Endothelial cell of umbilical vein (primary cell): ENCODE measurements at regions not wholly inside any gene's neighbourhood (a gene's known extent, or its start where the extent isn't known, plus 50 kb on each side); places are given as distances from the start of the nearest gene placed in this dataset.

ENCODE experiments used
- BruUV-seq: library from RNA; stranded (reverse); fragments of 400-500 nt; replicated peaks from 2 replicates; lab custom pipeline; 2021; lab: Mats Ljungman, UMichigan
- CTCF ChIA-PET: fragments of 300-600, 350-600 bp; sonication (Branson Sonifier 250); formaldehyde crosslinking; loops from one replicate; lab custom pipeline; 2021; ENCODE audit warnings: antibody characterized with exemption, inconsistent platforms; lab: Charles Lee
- POLR2A ChIA-PET: fragments of 300-600, 350-600 bp; sonication (Branson Sonifier 250); formaldehyde crosslinking; loops from one replicate; lab custom pipeline; 2021; ENCODE audit warnings: antibody characterized with exemption, inconsistent platforms; lab: Charles Lee
- DNase-seq: peaks from one replicate; pipeline ENCODE4 v3.0.0-alpha.2; 2011; ENCODE audit warnings: low read depth, low spot score
- FAIRE-seq: peaks from 2 replicates; lab custom pipeline; 2011; peaks lifted over from hg19 to GRCh38; lab: Jason Lieb, UNC
- H2AFZ ChIP-seq: 2 replicates; pipeline ENCODE4 v1.6.0; 2012; ENCODE audit warnings: low read depth, low read length, control low read depth, inconsistent platforms
- H3K27ac ChIP-seq: 2 replicates; pipeline ENCODE4 v1.5.1; 2011; ENCODE audit warnings: low read depth, mild to moderate bottlenecking, control low read depth, low read length, moderate library complexity; ENCODE audit not compliant: insufficient read depth
- H3K27me3 ChIP-seq, 2 experiments: 2 replicates each; pipeline versions ENCODE4 v1.6.0 to v1.6.1; 2011; ENCODE audit warnings: low read length in 2 of 2, mixed read lengths in 1 of 2; ENCODE audit not compliant: control insufficient read depth in 2 of 2, insufficient read depth in 2 of 2
- H3K36me3 ChIP-seq, 2 experiments: 2 replicates in 1 of 2; 3 replicates in 1 of 2; pipeline ENCODE4 v1.5.1; 2011; ENCODE audit warnings: low read length in 2 of 2, mild to moderate bottlenecking in 1 of 2, moderate library complexity in 1 of 2; ENCODE audit not compliant: control insufficient read depth in 2 of 2, insufficient read depth in 2 of 2; ENCODE audit errors: extremely low read depth in 1 of 2
- H3K4me1 ChIP-seq: 3 replicates; pipeline ENCODE4 v1.5.1; 2011; ENCODE audit warnings: mild to moderate bottlenecking, low read length; ENCODE audit not compliant: control insufficient read depth, insufficient read depth; ENCODE audit errors: extremely low read depth
- H3K4me2 ChIP-seq: 2 replicates; pipeline ENCODE4 v1.6.1; 2011; ENCODE audit warnings: low read length, control low read depth, mixed read lengths; ENCODE audit not compliant: insufficient read depth
- H3K4me3 ChIP-seq, 3 experiments: fragments of 200-600 bp in 1 of 3; sonication (generic), shearing (Covaris generic) in 1 of 3; replicated peaks in 1 of 3; 2 replicates each; pipeline ENCODE4 v1.5.1; 2011 to 2016; ENCODE audit warnings: control low read depth in 3 of 3, low read length in 3 of 3, mild to moderate bottlenecking in 2 of 3, inconsistent platforms in 1 of 3, low read depth in 1 of 3, moderate library complexity in 1 of 3; ENCODE audit not compliant: insufficient read depth in 1 of 3
- H3K79me2 ChIP-seq: 2 replicates; pipeline ENCODE4 v1.6.0; 2012; ENCODE audit warnings: low read length, inconsistent platforms; ENCODE audit not compliant: control insufficient read depth, insufficient read depth
- H3K9ac ChIP-seq: replicated peaks from 2 replicates; pipeline ENCODE3; 2011; ENCODE audit warnings: low read length, control low read depth; ENCODE audit not compliant: insufficient read depth; ENCODE audit errors: extremely low read depth
- H3K9me1 ChIP-seq: replicated peaks from 3 replicates; pipeline ENCODE4 v1.6.0; 2011; ENCODE audit warnings: mild to moderate bottlenecking, low read length; ENCODE audit not compliant: control insufficient read depth, insufficient read depth; ENCODE audit errors: extremely low read depth
- H3K9me3 ChIP-seq: replicated peaks from 2 replicates; pipeline ENCODE4 v1.5.1; 2012; ENCODE audit warnings: low read length, inconsistent platforms; ENCODE audit not compliant: control insufficient read depth, insufficient read depth
- H4K20me1 ChIP-seq: replicated peaks from 2 replicates; pipeline ENCODE3; 2011; ENCODE audit warnings: mild to moderate bottlenecking, low read length; ENCODE audit not compliant: control insufficient read depth, insufficient read depth; ENCODE audit errors: extremely low read depth
- EZH2 ChIP-seq: IDR thresholded peaks from 2 replicates; pipeline ENCODE4 v1.6.1; 2012; ENCODE audit warnings: borderline replicate concordance, low read depth, mild to moderate bottlenecking, moderate library complexity, low read length, inconsistent platforms; ENCODE audit not compliant: severe bottlenecking
- FOS ChIP-seq: IDR thresholded peaks from 2 replicates; pipeline ENCODE4 v1.6.1; 2011; ENCODE audit warnings: mild to moderate bottlenecking, low read length, moderate library complexity, borderline replicate concordance; ENCODE audit not compliant: insufficient read depth
- GATA2 ChIP-seq: IDR thresholded peaks from 2 replicates; pipeline ENCODE4 v1.7.0; 2011; ENCODE audit warnings: low read depth, mild to moderate bottlenecking, moderate library complexity, mixed read lengths, low read length; ENCODE audit not compliant: insufficient read length, insufficient read depth
- JUN ChIP-seq: IDR thresholded peaks from 2 replicates; pipeline ENCODE4 v1.6.1; 2011; ENCODE audit warnings: borderline replicate concordance, low read depth; ENCODE audit not compliant: insufficient read length, insufficient read depth
- MYC ChIP-seq: IDR thresholded peaks from one replicate; pipeline ENCODE4 v1.6.1; 2011; ENCODE audit warnings: mild to moderate bottlenecking, low read depth, low read length
- POLR2A ChIP-seq: IDR thresholded peaks from 2 replicates; pipeline ENCODE4 v1.6.1; 2012; ENCODE audit warnings: low read depth, mild to moderate bottlenecking, control low read depth, low read length
- POLR2AphosphoS5 ChIP-seq: IDR thresholded peaks from 2 replicates; pipeline ENCODE4 v1.6.1; 2012; ENCODE audit warnings: low read depth, mild to moderate bottlenecking, control low read depth, low read length, moderate library complexity; ENCODE audit not compliant: insufficient read depth
- dilution Hi-C: fragments of 300-500 bp; cut with MboI; formaldehyde crosslinking; loops from one replicate; pipeline ENCODE4 v1.15.0; 2019; ENCODE audit warnings: low sequenced_read_pairs; ENCODE audit not compliant: extremely low pct_ligation_motif_present
- intact Hi-C: fragments of 100-400 bp; cut with micrococcal nuclease; formaldehyde crosslinking; loops from one replicate; pipeline ENCODE4 v1.10.0; 2022
- TF ChIP-seq, protein P1 (sequence below): IDR thresholded peaks from 2 replicates; pipeline ENCODE4 v1.6.1; 2011; ENCODE audit not compliant: insufficient read depth, insufficient read length
- TF ChIP-seq, protein P2 (sequence below), 2 donors: IDR thresholded peaks; 1 replicate in 1 of 2; 2 replicates in 1 of 2; pipeline ENCODE4 v1.5.1; 2011; ENCODE audit warnings: low read length in 2 of 2, mild to moderate bottlenecking in 2 of 2, moderate library complexity in 2 of 2, control low read depth in 1 of 2, inconsistent platforms in 1 of 2, low read depth in 1 of 2; ENCODE audit not compliant: insufficient read depth in 1 of 2; ENCODE audit errors: extremely low read depth in 1 of 2

DNA sequence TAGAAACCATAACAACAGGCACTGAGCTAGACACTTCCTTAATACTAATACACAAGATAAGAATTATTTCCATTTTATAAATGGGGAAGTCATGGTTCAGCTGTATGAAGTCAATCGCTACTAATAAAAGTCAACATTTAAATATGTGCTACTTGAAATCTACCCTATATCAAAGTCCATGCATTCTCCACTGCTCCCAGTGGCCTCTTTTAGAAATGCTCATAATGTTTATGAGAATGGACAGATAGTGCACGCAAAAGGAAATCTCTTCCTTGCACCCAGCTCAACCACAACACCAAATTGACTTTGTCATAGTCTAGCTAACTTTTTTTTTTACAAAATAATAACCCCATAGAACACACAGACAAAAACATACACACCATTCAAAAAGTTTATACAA, 281.7 kb upstream of the CXADR start:
- Histone ChIP-seq H3K4me2 (no peak overlapping the region), H2AFZ (no peak overlapping the region), H3K4me1 (no peaks in the 10 kb centered on the region), H3K36me3 (no peaks in the 10 kb centered on the region), H3K9me1 (no peaks in the 10 kb centered on the region), H4K20me1 (no peaks in the 10 kb centered on the region), H3K9me3 (no peaks in the 10 kb centered on the region), H3K4me3 (no peak overlapping the region), H3K79me2 (no peaks in the 10 kb centered on the region), H3K9ac (no peak overlapping the region), H3K27me3 (no peaks in the 10 kb centered on the region), H3K27ac (no peak overlapping the region)
- TF ChIP-seq FOS: no peak
- TF ChIP-seq, protein P1, sequence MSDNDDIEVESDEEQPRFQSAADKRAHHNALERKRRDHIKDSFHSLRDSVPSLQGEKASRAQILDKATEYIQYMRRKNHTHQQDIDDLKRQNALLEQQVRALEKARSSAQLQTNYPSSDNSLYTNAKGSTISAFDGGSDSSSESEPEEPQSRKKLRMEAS: no peak
- intact Hi-C loops: no loop called here
- BruUV-seq: no TSS peak
- POLR2A ChIA-PET: no interaction called here
- DNase-seq: no peak
- dilution Hi-C loops: no loop called here
- CTCF ChIA-PET: no interaction called here
- no peak for FAIRE-seq

DNA sequence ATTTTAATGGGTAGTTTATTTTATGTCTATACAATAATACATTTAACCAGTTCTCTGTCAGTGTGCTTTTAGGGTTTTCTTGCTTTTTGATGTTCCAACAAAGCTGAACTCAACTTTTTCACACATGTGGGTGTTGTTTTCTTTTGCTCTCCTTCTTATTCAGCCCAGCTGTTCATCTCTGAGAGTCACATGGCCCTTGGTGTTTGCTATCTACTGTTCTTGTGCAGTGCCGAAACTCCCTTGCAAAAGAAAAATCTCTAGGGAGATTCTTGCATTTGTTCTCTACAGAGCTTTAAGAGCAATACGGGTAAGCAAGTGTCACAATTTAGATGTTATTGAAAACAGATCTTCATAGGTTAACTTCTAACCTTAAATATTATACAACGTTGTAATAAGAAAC, 281.1 kb upstream of the CXADR start:
- Histone ChIP-seq H3K27me3 (no peaks in the 10 kb centered on the region), H3K79me2 (no peaks in the 10 kb centered on the region), H3K4me3 (no peak overlapping the region), H3K4me2 (no peak overlapping the region), H2AFZ (no peak overlapping the region), H3K9ac (no peak overlapping the region), H3K9me3 (no peaks in the 10 kb centered on the region), H3K9me1 (no peaks in the 10 kb centered on the region), H3K4me1 (no peaks in the 10 kb centered on the region), H4K20me1 (no peaks in the 10 kb centered on the region), H3K27ac (no peak overlapping the region), H3K36me3 (no peaks in the 10 kb centered on the region)
- TF ChIP-seq POLR2AphosphoS5 (no peak), GATA2 (no peak), MYC (no peak), EZH2 (no peak), POLR2A (no peak), FOS (no peak), JUN (no peak)
- TF ChIP-seq, protein P2, sequence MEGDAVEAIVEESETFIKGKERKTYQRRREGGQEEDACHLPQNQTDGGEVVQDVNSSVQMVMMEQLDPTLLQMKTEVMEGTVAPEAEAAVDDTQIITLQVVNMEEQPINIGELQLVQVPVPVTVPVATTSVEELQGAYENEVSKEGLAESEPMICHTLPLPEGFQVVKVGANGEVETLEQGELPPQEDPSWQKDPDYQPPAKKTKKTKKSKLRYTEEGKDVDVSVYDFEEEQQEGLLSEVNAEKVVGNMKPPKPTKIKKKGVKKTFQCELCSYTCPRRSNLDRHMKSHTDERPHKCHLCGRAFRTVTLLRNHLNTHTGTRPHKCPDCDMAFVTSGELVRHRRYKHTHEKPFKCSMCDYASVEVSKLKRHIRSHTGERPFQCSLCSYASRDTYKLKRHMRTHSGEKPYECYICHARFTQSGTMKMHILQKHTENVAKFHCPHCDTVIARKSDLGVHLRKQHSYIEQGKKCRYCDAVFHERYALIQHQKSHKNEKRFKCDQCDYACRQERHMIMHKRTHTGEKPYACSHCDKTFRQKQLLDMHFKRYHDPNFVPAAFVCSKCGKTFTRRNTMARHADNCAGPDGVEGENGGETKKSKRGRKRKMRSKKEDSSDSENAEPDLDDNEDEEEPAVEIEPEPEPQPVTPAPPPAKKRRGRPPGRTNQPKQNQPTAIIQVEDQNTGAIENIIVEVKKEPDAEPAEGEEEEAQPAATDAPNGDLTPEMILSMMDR (IDR thresholded peaks at IDR 0.05; ENCODE audit: extremely low read depth in 1 of 2, insufficient read depth in 1 of 2, low read depth in 1 of 2, low read length in 2 of 2): no peak
- TF ChIP-seq, protein P1: no peak
- ChIA-PET POLR2A (no interaction called here), CTCF (interaction anchor here (0.5 to 1.2 kb wide), 2 partner anchors 14 to 22 kb away, joined by 3 read pairs; no protein-coding TSS in a partner anchor)
- FAIRE-seq (no peak), DNase-seq (no peak)
- intact Hi-C loops (no loop called here), dilution Hi-C loops (no loop called here)
- no TSS peak for BruUV-seq
